ENCODE measurements at regions not wholly inside any gene's neighbourhood (a gene's known extent, or its start where the extent isn't known, plus 50 kb on each side); places are given as distances from the start of the nearest gene placed in this dataset.

DNA sequence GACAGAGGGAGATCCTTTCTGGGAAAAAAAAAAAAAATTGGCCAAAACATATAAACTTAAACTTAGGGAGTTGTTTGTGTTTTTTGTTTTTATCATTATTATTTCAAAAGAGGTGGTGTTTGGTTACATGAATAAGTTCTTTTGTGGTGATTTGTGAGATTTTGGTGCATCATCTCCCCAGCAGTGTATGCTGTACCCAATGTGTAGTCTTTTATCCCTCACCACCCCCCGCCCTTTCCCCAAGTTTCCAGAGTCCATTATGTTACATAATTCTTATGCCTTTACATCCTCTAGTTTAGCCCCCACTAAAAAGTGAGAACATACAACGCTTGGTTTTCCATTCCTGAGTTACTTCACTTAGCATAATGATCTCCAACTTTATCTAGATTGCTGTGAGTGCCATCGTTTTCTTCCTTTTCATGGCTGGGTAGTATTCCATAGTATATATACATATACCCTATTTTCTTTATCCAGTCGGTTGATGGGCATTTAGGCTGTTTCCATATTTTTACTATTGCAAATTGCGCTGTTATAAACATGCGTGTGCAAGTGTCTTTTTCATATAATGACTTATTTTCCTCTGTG is 148.1 kb upstream of the ZNF92 start:
- no TSS peak for BruUV-seq (replicated peaks)
- no peaks in the 10 kb centered on the region for H3K9me2 ChIP-seq (replicated peaks; ENCODE audit: low read length)
- H3K36me3 ChIP-seq (ENCODE audit: low read depth, low read length) = no peaks in the 10 kb centered on the region
- DNase-seq (no peak), ATAC-seq (no peak)
- H3K4me2 ChIP-seq (ENCODE audit: low read length) = no peak overlapping the region
- no peak overlapping the region for H2AFZ ChIP-seq (ENCODE audit: low read length)
- no peaks in the 10 kb centered on the region for H3F3A ChIP-seq (ENCODE audit: low read length, unreplicated experiment)
- no peaks in the 10 kb centered on the region for H3K79me2 ChIP-seq (ENCODE audit: low read length)
- intact Hi-C loops (cut with micrococcal nuclease) = no loop called here
- H4K20me1 ChIP-seq (ENCODE audit: low read length) = no peaks in the 10 kb centered on the region
- H3K4me3 ChIP-seq (ENCODE audit: low read length) = no peak overlapping the region
- no peak overlapping the region for H3K9ac ChIP-seq (ENCODE audit: low read length)
- no peaks in the 10 kb centered on the region for H3K4me1 ChIP-seq (ENCODE audit: insufficient read depth, low read length)
- no peak overlapping the region for H3K27ac ChIP-seq (ENCODE audit: low read length)
- POLR2A ChIA-PET (ENCODE audit: unreplicated experiment) = no interaction called here
- CTCF ChIA-PET = no interaction called here
- H3K9me3 ChIP-seq (ENCODE audit: low read length) = no peaks in the 10 kb centered on the region
- no peak for TF ChIP-seq EZH2phosphoT487 (IDR thresholded peaks at IDR 0.05; ENCODE audit: borderline replicate concordance, low read length)
- TF ChIP-seq EZH2 (IDR thresholded peaks at IDR 0.05; ENCODE audit: low read length, unreplicated experiment) = no peak
- TF ChIP-seq, protein P1, sequence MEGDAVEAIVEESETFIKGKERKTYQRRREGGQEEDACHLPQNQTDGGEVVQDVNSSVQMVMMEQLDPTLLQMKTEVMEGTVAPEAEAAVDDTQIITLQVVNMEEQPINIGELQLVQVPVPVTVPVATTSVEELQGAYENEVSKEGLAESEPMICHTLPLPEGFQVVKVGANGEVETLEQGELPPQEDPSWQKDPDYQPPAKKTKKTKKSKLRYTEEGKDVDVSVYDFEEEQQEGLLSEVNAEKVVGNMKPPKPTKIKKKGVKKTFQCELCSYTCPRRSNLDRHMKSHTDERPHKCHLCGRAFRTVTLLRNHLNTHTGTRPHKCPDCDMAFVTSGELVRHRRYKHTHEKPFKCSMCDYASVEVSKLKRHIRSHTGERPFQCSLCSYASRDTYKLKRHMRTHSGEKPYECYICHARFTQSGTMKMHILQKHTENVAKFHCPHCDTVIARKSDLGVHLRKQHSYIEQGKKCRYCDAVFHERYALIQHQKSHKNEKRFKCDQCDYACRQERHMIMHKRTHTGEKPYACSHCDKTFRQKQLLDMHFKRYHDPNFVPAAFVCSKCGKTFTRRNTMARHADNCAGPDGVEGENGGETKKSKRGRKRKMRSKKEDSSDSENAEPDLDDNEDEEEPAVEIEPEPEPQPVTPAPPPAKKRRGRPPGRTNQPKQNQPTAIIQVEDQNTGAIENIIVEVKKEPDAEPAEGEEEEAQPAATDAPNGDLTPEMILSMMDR (conservative IDR thresholded peaks at IDR 0.05; ENCODE audit: low read depth, low read length) = no peak
- H3K27me3 ChIP-seq (ENCODE audit: low read length) = no peaks in the 10 kb centered on the region

DNA sequence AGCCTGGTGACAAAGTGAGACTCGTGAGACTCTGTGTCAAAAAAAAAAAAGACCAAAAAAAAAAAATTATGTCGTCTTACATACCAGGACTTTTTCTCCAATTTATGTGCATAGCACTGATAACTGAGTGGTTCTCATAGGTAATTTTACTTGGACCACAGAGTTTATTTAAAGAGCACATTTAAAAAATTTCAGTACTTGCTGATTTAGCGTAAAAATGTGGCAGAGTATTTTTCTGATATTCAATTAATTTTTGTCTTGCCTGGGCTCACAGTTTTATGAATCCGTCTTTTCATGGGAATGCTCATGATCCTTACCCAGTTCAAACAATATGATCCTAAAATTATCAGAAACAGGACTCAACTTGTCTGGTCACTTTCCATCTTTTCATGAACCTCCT is 151.0 kb upstream of the ZNF92 start:
- no peaks in the 10 kb centered on the region for H3F3A ChIP-seq (ENCODE audit: low read length, unreplicated experiment)
- ChIA-PET CTCF (interaction anchor here (0.7 kb wide), 1 partner anchor 271 kb away, joined by 3 read pairs; no protein-coding TSS in a partner anchor), POLR2A (ENCODE audit: unreplicated experiment) (no interaction called here)
- no peak overlapping the region for H3K4me2 ChIP-seq (ENCODE audit: low read length)
- H3K4me3 ChIP-seq (ENCODE audit: low read length) = no peak overlapping the region
- ATAC-seq = no peak
- no peak for DNase-seq
- no peaks in the 10 kb centered on the region for H4K20me1 ChIP-seq (ENCODE audit: low read length)
- no peaks in the 10 kb centered on the region for H3K9me3 ChIP-seq (ENCODE audit: low read length)
- TF ChIP-seq, protein P1 (conservative IDR thresholded peaks at IDR 0.05; ENCODE audit: low read depth, low read length) = no peak
- TF ChIP-seq EZH2phosphoT487 (IDR thresholded peaks at IDR 0.05; ENCODE audit: borderline replicate concordance, low read length) (no peak), EZH2 (IDR thresholded peaks at IDR 0.05; ENCODE audit: low read length, unreplicated experiment) (no peak)
- H3K4me1 ChIP-seq (ENCODE audit: insufficient read depth, low read length) = no peaks in the 10 kb centered on the region
- no peak overlapping the region for H2AFZ ChIP-seq (ENCODE audit: low read length)
- H3K9ac ChIP-seq (ENCODE audit: low read length) = no peak overlapping the region
- no TSS peak for BruUV-seq (replicated peaks)
- intact Hi-C loops (cut with micrococcal nuclease) = no loop called here
- H3K27me3 ChIP-seq (ENCODE audit: low read length) = no peaks in the 10 kb centered on the region
- H3K27ac ChIP-seq (ENCODE audit: low read length) = no peak overlapping the region
- no peaks in the 10 kb centered on the region for H3K9me2 ChIP-seq (replicated peaks; ENCODE audit: low read length)
- no peaks in the 10 kb centered on the region for H3K79me2 ChIP-seq (ENCODE audit: low read length)
- H3K36me3 ChIP-seq (ENCODE audit: low read depth, low read length) = no peaks in the 10 kb centered on the region

DNA sequence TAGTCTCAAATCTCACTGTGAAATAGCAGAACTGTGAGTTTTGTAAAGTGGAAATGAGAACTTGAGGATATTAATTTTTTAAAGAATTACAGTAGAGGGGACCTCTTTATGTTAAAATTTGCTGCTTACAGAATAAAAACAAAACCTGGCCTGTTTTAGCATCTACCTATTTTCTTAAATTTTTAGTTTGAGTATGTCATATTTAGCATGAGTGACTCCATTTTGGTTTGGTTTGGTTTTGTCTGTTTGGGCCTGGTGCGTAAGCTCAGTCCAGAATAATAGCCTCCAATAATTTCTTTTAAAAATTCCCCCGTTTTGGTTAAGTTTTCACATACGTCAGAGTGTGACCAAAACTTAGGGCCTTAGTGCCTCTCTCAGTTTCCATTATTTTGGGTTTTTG is 152.0 kb upstream of the ZNF92 start:
- ChIA-PET CTCF (interaction anchor here (0.7 kb wide), 2 partner anchors 270 to 658 kb away, joined by 3 to 9 read pairs; no protein-coding TSS in a partner anchor), POLR2A (ENCODE audit: unreplicated experiment) (no interaction called here)

More for the DNA sequence above, 152.0 kb upstream of the ZNF92 start:
- no peaks in the 10 kb centered on the region for H3K27me3 ChIP-seq (ENCODE audit: low read length)
- intact Hi-C loops (cut with micrococcal nuclease) = no loop called here
- no peaks in the 10 kb centered on the region for H3K4me1 ChIP-seq (ENCODE audit: insufficient read depth, low read length)
- TF ChIP-seq EZH2 (IDR thresholded peaks at IDR 0.05; ENCODE audit: low read length, unreplicated experiment) = no peak
- TF ChIP-seq, protein P1 (conservative IDR thresholded peaks at IDR 0.05; ENCODE audit: low read depth, low read length) = no peak
- TF ChIP-seq EZH2phosphoT487 (IDR thresholded peaks at IDR 0.05; ENCODE audit: borderline replicate concordance, low read length) = no peak
- H3K4me3 ChIP-seq (ENCODE audit: low read length) = no peak overlapping the region
- no peaks in the 10 kb centered on the region for H3K9me2 ChIP-seq (replicated peaks; ENCODE audit: low read length)
- H3K36me3 ChIP-seq (ENCODE audit: low read depth, low read length) = no peaks in the 10 kb centered on the region
- ATAC-seq = no peak
- BruUV-seq (replicated peaks) = no TSS peak
- H3K79me2 ChIP-seq (ENCODE audit: low read length) = no peaks in the 10 kb centered on the region
- H4K20me1 ChIP-seq (ENCODE audit: low read length) = no peaks in the 10 kb centered on the region
- no peak overlapping the region for H3K27ac ChIP-seq (ENCODE audit: low read length)
- no peak overlapping the region for H3K4me2 ChIP-seq (ENCODE audit: low read length)
- DNase-seq = no peak
- H3K9ac ChIP-seq (ENCODE audit: low read length) = no peak overlapping the region
- no peaks in the 10 kb centered on the region for H3F3A ChIP-seq (ENCODE audit: low read length, unreplicated experiment)
- no peak overlapping the region for H2AFZ ChIP-seq (ENCODE audit: low read length)
- H3K9me3 ChIP-seq (ENCODE audit: low read length) = no peaks in the 10 kb centered on the region
